ENCODE measurements at regions not wholly inside any gene's neighbourhood (a gene's known extent, or its start where the extent isn't known, plus 50 kb on each side); places are given as distances from the start of the nearest gene placed in this dataset.
A peak's percentile ranks its signal among the peaks of the same experiment; 100 is the strongest.

- ATAC-seq (no peak), DNase-seq (ENCODE audit: low spot score) (no peak)
Measured at GRCh38 chr13:97627566-97627965, 193.6 kb downstream of the RAP2A start.

- DNase-seq (ENCODE audit: low spot score) = no peak
- ATAC-seq = no peak
Measured at GRCh38 chr13:97629601-97630272, 195.8 kb downstream of the RAP2A start.

- no peak for DNase-seq (ENCODE audit: low spot score)
- no peak for ATAC-seq
Measured at GRCh38 chr13:97630725-97631124, 196.8 kb downstream of the RAP2A start.

DNA sequence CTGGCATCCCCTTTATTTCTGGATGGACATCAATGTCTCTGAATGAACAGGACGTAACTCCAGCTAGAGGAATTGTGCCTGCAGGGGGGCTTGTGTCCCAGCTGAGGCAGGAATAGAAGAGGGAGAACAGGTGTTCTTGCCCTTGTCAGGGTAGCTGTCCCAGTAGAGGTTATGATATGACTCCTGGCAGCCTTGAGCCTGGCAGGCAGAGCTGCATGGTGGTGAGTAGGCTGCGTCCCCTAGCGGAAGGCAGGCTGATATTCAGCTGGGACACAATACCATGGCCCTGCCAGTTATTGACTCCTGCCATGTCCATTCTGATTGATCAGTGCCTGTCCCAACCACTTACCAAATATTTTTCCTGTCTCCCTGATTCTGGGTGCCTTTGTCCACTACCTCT lies 197.2 kb downstream of the RAP2A start:
- DNase-seq (ENCODE audit: low spot score) (no peak), ATAC-seq (no peak)

- DNase-seq (ENCODE audit: low spot score) (no peak), ATAC-seq (no peak)
Measured at GRCh38 chr13:97639236-97639635, 205.3 kb downstream of the RAP2A start.

- no peak for DNase-seq (ENCODE audit: low spot score)
- ATAC-seq = no peak
Measured at GRCh38 chr13:97640268-97640667, 206.3 kb downstream of the RAP2A start.

GRCh38 chr13:97648171-97648880 lies 214.4 kb downstream of the RAP2A start:
- no peak for DNase-seq (ENCODE audit: low spot score)
- no peak for ATAC-seq

GRCh38 chr13:97648881-97649224 lies 214.9 kb downstream of the RAP2A start:
- DNase-seq (ENCODE audit: low spot score) = no peak
- no peak for ATAC-seq

GRCh38 chr13:97653443-97654140 lies 219.6 kb downstream of the RAP2A start:
- no peak for ATAC-seq

DNA sequence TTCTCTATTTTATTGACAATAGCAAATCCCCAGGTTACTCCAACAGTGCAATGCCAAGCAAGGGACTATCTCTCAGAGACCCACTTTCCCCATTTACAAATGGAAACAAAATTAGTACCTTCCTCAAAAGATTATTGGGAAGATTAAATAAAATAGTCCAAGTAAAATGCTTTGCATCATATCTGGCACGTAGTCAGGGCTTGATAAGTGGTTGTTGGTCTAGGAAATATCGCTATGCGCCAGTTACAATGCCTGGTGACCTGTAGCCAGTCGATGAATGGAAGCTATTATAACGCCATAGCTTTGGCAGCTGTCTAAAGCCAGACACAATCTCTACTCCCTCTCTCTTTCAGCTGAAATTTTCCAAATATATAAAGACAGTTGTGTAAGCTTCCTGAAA lies 220.3 kb downstream of the RAP2A start:
- DNase-seq (ENCODE audit: low spot score) = no peak
- ATAC-seq = no peak

More at GRCh38 chr13:97653443-97654140, 219.6 kb downstream of the RAP2A start:
- no peak for DNase-seq (ENCODE audit: low spot score)

GRCh38 chr13:97658556-97658955 lies 224.6 kb downstream of the RAP2A start:
- DNase-seq (ENCODE audit: low spot score) = no peak
- no peak for ATAC-seq

DNA sequence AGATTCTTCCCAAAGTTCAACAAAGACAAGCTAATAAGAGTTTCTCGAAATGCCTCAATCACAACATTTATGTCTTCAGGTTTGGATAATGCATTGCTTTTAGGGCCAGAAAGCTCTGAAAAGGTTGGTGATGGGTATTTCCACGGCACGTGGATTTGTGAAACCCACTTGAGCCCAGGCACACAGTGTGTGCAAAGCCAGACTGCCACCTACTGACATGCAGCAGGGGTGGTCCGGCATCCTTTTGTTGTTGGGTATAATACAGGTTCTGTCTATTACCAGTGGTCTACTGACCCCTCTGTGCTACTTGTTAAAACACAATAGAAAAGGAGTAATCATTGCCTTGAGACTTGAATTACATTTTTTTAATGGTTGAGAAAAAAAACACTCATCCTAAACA lies 225.6 kb downstream of the RAP2A start:
- ATAC-seq (no peak), DNase-seq (ENCODE audit: low spot score) (no peak)

DNA sequence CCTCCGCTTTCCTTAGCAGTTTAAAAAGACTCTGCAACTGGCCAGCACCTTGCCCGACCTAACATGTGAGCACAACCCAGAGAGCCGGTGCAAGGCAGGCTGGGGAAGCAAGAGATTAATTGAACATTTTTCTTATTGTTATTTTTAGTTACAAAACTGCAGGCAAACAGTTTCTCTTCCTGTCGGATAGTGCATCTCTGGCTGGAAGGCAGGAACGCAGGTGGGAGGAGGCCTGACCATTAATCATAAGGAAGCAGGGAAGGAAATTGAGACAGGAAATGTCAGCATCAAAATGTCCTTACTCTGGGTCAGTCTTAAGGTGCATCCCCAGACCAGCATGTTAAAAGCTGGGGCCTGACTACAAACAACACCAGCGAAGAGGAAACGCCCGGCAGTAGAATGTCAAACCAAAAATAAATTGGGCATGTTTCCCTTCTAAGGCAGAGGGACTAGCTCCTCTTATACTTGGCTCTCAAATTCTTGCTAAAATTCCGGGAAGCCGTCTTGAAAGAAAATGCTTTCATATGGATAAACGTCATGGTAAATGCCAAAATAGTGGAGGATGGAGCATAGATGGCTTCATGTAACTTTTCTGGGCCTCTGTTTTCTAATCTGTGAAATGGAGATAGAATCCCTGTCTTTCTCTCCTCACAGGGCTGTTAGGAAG lies 226.8 kb downstream of the RAP2A start:
- no peak for DNase-seq (ENCODE audit: low spot score)
- peak; percentile 23 for ATAC-seq

- DNase-seq (ENCODE audit: low spot score) (no peak), ATAC-seq (no peak)
Measured at GRCh38 chr13:97686594-97686993, 252.6 kb downstream of the RAP2A start.

DNA sequence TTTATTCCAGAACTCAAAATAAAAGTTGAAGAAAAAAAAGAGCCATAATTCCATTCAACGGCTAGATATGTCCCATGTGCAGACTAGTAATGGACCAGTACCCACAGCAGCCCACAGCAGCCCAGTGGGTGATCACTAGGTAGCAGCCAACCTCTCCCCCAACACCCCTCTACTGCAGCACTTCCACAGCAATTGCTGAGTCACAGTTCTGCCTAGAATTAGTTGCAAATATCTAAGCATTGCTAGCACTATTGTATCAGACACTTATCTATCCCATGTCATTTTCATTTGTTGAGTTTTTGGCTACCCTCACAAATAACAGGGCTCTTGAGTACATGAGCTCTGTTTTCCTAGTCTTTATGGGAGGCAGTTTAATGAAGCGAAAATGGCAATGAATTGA lies 258.7 kb downstream of the RAP2A start:
- DNase-seq (ENCODE audit: low spot score) (no peak), ATAC-seq (no peak)

- DNase-seq (ENCODE audit: low spot score) = no peak
- ATAC-seq = no peak
Measured at GRCh38 chr13:97695684-97696083, 257.8 kb upstream of the IPO5 start.

GRCh38 chr13:97696921-97697320 lies 256.6 kb upstream of the IPO5 start:
- ATAC-seq (no peak), DNase-seq (ENCODE audit: low spot score) (no peak)

GRCh38 chr13:97700306-97700848 lies 253.1 kb upstream of the IPO5 start:
- no peak for ATAC-seq

DNA sequence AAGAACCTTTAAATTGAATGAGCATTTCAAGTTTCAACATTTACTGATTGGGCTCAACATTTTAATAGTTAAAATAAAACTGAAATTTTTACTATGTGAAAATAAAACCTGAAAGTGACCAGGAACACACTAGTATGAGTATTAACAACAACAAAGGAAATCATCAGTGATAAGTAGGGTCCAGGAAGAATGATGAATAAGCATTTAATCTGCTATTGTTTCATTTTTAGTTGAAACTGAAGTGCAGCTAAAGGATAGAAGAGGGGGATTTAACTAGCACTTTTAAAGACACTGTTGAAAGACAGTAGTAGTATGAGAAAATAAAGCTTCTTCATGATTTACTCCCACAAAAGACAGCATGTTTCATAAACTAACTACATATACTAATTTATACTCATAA lies 250.9 kb upstream of the IPO5 start:
- DNase-seq (ENCODE audit: low spot score) = no peak
- ATAC-seq = no peak

More at GRCh38 chr13:97700306-97700848, 253.1 kb upstream of the IPO5 start:
- no peak for DNase-seq (ENCODE audit: low spot score)

DNA sequence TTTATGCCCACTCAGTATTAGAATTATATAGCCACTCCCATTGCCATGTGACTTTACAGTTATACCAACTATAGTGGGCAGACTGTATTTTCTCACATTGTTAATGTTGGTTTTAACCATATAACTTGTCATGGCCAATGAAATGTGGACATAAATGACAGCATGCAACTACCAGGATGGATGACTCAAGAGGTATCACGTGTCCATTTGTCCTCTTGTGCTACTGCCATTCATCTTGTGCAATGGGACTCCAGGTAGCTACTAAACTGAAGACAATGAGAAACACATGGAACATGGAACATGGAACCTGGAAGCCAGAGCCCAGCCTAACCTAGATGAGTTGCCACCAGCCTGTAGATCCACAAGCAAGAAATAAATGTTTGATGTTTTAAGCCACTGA lies 242.7 kb upstream of the IPO5 start:
- no peak for ATAC-seq
- DNase-seq (ENCODE audit: low spot score) = no peak

GRCh38 chr13:97712770-97713169 lies 240.7 kb upstream of the IPO5 start:
- ATAC-seq (no peak), DNase-seq (ENCODE audit: low spot score) (no peak)
